ENCODE measurements at regions not wholly inside any gene's neighbourhood (a gene's known extent, or its start where the extent isn't known, plus 50 kb on each side); places are given as distances from the start of the nearest gene placed in this dataset.

DNA sequence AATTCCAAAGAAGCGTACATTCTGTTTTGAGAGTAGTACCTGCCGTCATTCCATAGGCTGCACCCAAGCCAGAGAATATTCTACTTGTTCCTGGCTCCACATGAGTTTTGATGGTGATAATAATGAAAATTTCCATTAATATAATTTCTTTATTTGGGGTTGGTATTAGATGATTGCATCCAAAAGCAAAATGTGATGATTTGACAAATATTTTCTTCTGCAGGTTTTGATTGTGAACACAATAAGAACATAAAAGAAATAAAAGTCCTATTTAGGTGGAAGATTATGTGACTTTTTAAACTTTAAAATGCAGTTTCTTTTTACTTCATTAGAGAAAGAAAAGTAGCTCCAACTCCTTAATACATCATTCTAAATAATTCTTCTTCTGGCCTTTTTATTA, 284.8 kb upstream of the FMN2 start:
- no peak overlapping the region for H3K4me3 ChIP-seq (ENCODE audit: low read length)
- no peak overlapping the region for H2AFZ ChIP-seq (ENCODE audit: low read depth, low read length)
- no peaks in the 10 kb centered on the region for H3K36me3 ChIP-seq (replicated peaks; ENCODE audit: low read depth, low read length)
- H3K27me3 ChIP-seq (ENCODE audit: low read depth, low read length) = no peaks in the 10 kb centered on the region
- TF ChIP-seq EZH2phosphoT487 (IDR thresholded peaks at IDR 0.05; ENCODE audit: low read depth) = no peak
- TF ChIP-seq, protein P1, sequence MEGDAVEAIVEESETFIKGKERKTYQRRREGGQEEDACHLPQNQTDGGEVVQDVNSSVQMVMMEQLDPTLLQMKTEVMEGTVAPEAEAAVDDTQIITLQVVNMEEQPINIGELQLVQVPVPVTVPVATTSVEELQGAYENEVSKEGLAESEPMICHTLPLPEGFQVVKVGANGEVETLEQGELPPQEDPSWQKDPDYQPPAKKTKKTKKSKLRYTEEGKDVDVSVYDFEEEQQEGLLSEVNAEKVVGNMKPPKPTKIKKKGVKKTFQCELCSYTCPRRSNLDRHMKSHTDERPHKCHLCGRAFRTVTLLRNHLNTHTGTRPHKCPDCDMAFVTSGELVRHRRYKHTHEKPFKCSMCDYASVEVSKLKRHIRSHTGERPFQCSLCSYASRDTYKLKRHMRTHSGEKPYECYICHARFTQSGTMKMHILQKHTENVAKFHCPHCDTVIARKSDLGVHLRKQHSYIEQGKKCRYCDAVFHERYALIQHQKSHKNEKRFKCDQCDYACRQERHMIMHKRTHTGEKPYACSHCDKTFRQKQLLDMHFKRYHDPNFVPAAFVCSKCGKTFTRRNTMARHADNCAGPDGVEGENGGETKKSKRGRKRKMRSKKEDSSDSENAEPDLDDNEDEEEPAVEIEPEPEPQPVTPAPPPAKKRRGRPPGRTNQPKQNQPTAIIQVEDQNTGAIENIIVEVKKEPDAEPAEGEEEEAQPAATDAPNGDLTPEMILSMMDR (IDR thresholded peaks at IDR 0.05; ENCODE audit: low read depth, low read length) = no peak
- H3K79me2 ChIP-seq (ENCODE audit: low read length) = no peaks in the 10 kb centered on the region
- no peak overlapping the region for H3K9ac ChIP-seq (ENCODE audit: low read length)
- no peaks in the 10 kb centered on the region for H3K9me3 ChIP-seq (ENCODE audit: insufficient read depth, low read length)
- H3K27ac ChIP-seq (ENCODE audit: low read length) = no peak overlapping the region
- peaks cover 16% of the 10 kb centered on the region for H3K4me1 ChIP-seq (ENCODE audit: low read length)
- no peaks in the 10 kb centered on the region for H4K20me1 ChIP-seq (ENCODE audit: insufficient read depth, low read length)
- H3K4me2 ChIP-seq (ENCODE audit: low read length) = no peak overlapping the region

GRCh38 chr1:239807361-239807760, 284.3 kb upstream of the FMN2 start:
- H3K9ac ChIP-seq (ENCODE audit: low read length) = no peak overlapping the region
- H3K27ac ChIP-seq (ENCODE audit: low read length) = no peak overlapping the region
- H3K4me3 ChIP-seq (ENCODE audit: low read length) = no peak overlapping the region

GRCh38 chr1:239810061-239810481, 281.6 kb upstream of the FMN2 start:
- Histone ChIP-seq H3K9ac (ENCODE audit: low read length) (no peak overlapping the region), H3K4me3 (ENCODE audit: low read length) (no peak overlapping the region), H3K4me2 (ENCODE audit: low read length) (no peak overlapping the region), H3K27me3 (ENCODE audit: low read depth, low read length) (no peaks in the 10 kb centered on the region), H3K9me3 (ENCODE audit: insufficient read depth, low read length) (no peaks in the 10 kb centered on the region), H3K36me3 (replicated peaks; ENCODE audit: low read depth, low read length) (no peaks in the 10 kb centered on the region), H2AFZ (ENCODE audit: low read depth, low read length) (no peak overlapping the region), H3K4me1 (ENCODE audit: low read length) (peaks cover 24% of the 10 kb centered on the region), H3K79me2 (ENCODE audit: low read length) (no peaks in the 10 kb centered on the region), H3K27ac (ENCODE audit: low read length) (no peak overlapping the region), H4K20me1 (ENCODE audit: insufficient read depth, low read length) (no peaks in the 10 kb centered on the region)
- no peak for TF ChIP-seq EZH2phosphoT487 (IDR thresholded peaks at IDR 0.05; ENCODE audit: low read depth)
- TF ChIP-seq, protein P1 (IDR thresholded peaks at IDR 0.05; ENCODE audit: low read depth, low read length) = no peak

More at GRCh38 chr1:239807361-239807760, 284.3 kb upstream of the FMN2 start:
- H3K4me2 ChIP-seq (ENCODE audit: low read length) = no peak overlapping the region
- no peak for TF ChIP-seq EZH2phosphoT487 (IDR thresholded peaks at IDR 0.05; ENCODE audit: low read depth)
- TF ChIP-seq, protein P1 (IDR thresholded peaks at IDR 0.05; ENCODE audit: low read depth, low read length) = no peak
- no peaks in the 10 kb centered on the region for H3K9me3 ChIP-seq (ENCODE audit: insufficient read depth, low read length)
- H3K36me3 ChIP-seq (replicated peaks; ENCODE audit: low read depth, low read length) = no peaks in the 10 kb centered on the region
- H3K79me2 ChIP-seq (ENCODE audit: low read length) = no peaks in the 10 kb centered on the region
- H3K27me3 ChIP-seq (ENCODE audit: low read depth, low read length) = no peaks in the 10 kb centered on the region
- no peaks in the 10 kb centered on the region for H4K20me1 ChIP-seq (ENCODE audit: insufficient read depth, low read length)
- H2AFZ ChIP-seq (ENCODE audit: low read depth, low read length) = no peak overlapping the region
- peaks cover 20% of the 10 kb centered on the region for H3K4me1 ChIP-seq (ENCODE audit: low read length)

DNA sequence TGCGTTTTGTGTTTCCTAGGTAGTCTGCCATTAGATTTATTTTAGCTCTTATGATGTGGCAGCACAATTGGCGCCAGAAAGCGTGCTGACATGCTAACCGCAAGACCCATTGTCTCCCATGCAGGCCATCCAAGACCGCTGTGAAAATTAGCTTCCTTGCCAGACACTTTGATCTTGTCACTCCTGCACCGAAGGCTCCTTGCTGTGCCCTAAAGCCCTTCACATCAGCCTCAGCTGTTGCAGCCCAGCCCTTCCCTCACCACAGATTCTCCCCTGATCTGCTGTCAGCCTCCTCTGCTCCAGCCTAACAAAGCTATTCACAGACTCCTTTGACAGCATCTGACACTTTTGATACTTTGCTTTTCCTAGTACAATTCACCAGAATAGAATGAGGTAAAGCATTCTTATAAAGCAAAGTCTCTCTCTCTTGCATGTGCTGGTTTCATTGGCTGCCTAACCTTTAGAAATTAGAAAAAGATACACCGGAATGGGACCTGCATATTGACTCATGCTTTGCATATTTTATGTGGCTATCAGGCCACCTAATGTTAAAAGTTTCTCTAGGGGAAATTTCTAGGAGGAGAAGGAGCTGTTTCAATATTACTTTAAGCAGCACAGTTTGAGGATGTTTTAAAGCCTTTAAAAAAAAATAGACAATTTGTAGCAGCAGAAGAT, 280.3 kb upstream of the FMN2 start:
- peak overlapping the region; percentile 44 for H3K27ac ChIP-seq (ENCODE audit: low read length)
- no peaks in the 10 kb centered on the region for H3K79me2 ChIP-seq (ENCODE audit: low read length)
- H4K20me1 ChIP-seq (ENCODE audit: insufficient read depth, low read length) = no peaks in the 10 kb centered on the region
- H3K27me3 ChIP-seq (ENCODE audit: low read depth, low read length) = no peaks in the 10 kb centered on the region
- no peak overlapping the region for H3K9ac ChIP-seq (ENCODE audit: low read length)
- TF ChIP-seq, protein P1 (IDR thresholded peaks at IDR 0.05; ENCODE audit: low read depth, low read length) = no peak
- no peak for TF ChIP-seq EZH2phosphoT487 (IDR thresholded peaks at IDR 0.05; ENCODE audit: low read depth)
- H3K9me3 ChIP-seq (ENCODE audit: insufficient read depth, low read length) = no peaks in the 10 kb centered on the region
- H2AFZ ChIP-seq (ENCODE audit: low read depth, low read length) = no peak overlapping the region
- H3K4me3 ChIP-seq (ENCODE audit: low read length) = peak overlapping the region; percentile 43
- peak overlapping the region; percentile 52 for H3K4me2 ChIP-seq (ENCODE audit: low read length)
- H3K36me3 ChIP-seq (replicated peaks; ENCODE audit: low read depth, low read length) = no peaks in the 10 kb centered on the region
- peaks cover 25% of the 10 kb centered on the region for H3K4me1 ChIP-seq (ENCODE audit: low read length)
